ENCODE measurements at regions not wholly inside any gene's neighbourhood (a gene's known extent, or its start where the extent isn't known, plus 50 kb on each side); places are given as distances from the start of the nearest gene placed in this dataset.

GRCh38 chr6:169988769-169989550, 237.5 kb downstream of the ERMARD start:
- no peak for DNase-seq

GRCh38 chr6:169986848-169987498, 235.6 kb downstream of the ERMARD start:
- DNase-seq = no peak

- DNase-seq = no peak
Measured at GRCh38 chr6:169986171-169986847, 234.9 kb downstream of the ERMARD start.

GRCh38 chr6:169985121-169986015, 233.9 kb downstream of the ERMARD start:
- DNase-seq = no peak

GRCh38 chr6:169984181-169985120, 233.0 kb downstream of the ERMARD start:
- no peak for DNase-seq

- DNase-seq = no peak
Measured at GRCh38 chr6:169983651-169984050, 232.2 kb downstream of the ERMARD start.

GRCh38 chr6:169982461-169983386, 231.3 kb downstream of the ERMARD start:
- no peak for DNase-seq

GRCh38 chr6:169981969-169982368, 230.5 kb downstream of the ERMARD start:
- no peak for DNase-seq

GRCh38 chr6:169981568-169981967, 230.1 kb downstream of the ERMARD start:
- no peak for DNase-seq

- DNase-seq = no peak
Measured at GRCh38 chr6:169980826-169981450, 229.5 kb downstream of the ERMARD start.

GRCh38 chr6:169979873-169980432, 228.5 kb downstream of the ERMARD start:
- no peak for DNase-seq

- no peak for DNase-seq
Measured at GRCh38 chr6:169978615-169979161, 227.3 kb downstream of the ERMARD start.

- DNase-seq = no peak
Measured at GRCh38 chr6:169977434-169978265, 226.2 kb downstream of the ERMARD start.

GRCh38 chr6:169976301-169977081, 225.1 kb downstream of the ERMARD start:
- no peak for DNase-seq

GRCh38 chr6:169975701-169976100, 224.3 kb downstream of the ERMARD start:
- DNase-seq = no peak

- no peak for DNase-seq
Measured at GRCh38 chr6:169975286-169975685, 223.9 kb downstream of the ERMARD start.

- no peak for DNase-seq
Measured at GRCh38 chr6:169974663-169975062, 223.2 kb downstream of the ERMARD start.
